DMS79 treated with DMSO at 0.1 percent for 48 hours (cell line): ENCODE measurements at regions not wholly inside any gene's neighbourhood (a gene's known extent, or its start where the extent isn't known, plus 50 kb on each side); places are given as distances from the start of the nearest gene placed in this dataset.

ENCODE experiments used
- DNase-seq: peaks from one replicate; lab custom pipeline; 2025; lab: John Stamatoyannopoulos, UW

DNA sequence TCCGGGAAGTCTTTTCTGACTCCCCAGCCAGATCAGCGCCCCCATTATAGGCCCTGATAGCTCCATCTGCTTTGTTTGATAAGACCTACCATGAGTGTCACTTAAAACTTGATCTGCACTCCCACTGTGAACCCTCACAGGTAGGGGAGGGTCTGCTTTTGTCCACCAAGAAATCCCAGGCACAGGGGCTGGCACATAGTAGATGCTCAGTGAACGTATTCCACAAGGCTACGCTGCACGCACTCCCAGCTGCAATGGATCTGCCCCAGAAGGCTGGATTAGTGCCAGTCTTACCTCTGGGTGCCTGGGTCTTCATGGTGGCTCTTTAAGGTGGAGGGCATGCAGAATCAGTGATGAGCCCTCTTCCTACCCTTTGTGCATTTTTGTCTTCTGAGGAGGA is 447.1 kb downstream of the PTPRU start:
- no peak for DNase-seq

DNA sequence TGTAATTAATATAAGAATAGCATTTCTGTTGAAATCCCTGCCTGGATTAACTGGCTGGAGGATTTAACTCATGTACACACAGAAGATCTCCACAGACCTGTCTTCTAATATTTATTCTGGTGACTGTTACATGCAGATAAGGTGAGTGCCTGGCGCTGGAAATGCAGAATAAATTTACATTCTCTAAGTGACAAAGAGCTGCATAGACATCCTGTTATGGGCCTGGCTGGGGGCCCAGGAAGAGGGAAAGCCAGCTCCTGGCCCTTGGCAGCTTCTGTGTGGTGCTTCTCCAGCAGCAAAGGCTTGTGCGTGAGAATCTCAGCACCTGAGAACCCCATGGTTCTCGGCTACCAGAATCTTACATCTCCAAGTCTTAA is 446.6 kb downstream of the PTPRU start:
- peak; percentile 69 for DNase-seq

DNA sequence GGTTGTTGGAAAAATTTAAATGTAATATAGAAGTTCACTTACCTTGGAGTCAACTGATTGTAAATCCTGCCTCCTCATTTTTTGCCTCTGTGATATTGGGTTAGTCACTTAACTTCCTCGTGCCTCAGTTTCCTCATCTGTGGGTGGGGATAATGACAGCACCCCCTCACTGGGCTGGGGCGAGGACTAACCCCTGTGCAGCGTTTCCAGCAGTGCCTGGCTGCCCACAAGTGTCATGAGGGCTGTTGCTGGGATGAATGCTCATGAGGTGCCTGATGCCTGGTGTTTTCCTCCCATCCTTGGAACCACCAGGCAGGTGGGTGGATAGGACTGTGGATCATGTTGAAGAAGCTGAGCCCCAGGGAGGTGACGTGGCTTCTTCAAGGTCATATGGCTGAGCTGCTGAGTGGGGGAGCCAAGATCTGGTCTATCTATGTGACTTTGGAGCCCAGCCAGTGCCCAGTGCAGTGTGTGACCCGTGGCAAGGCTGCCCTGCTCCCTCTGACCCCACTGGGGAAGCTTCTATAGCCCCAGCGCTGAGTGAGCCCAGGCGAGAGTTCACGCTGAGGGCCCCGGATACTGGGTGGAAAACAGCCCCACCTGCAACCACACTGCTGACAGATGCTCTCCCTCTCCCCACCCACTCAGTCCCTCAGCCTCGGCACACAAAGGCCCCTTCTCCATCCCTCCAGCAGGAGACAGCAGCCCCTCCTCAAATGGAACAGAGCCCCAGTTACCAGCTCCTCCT is 446.0 kb downstream of the PTPRU start:
- no peak for DNase-seq

DNA sequence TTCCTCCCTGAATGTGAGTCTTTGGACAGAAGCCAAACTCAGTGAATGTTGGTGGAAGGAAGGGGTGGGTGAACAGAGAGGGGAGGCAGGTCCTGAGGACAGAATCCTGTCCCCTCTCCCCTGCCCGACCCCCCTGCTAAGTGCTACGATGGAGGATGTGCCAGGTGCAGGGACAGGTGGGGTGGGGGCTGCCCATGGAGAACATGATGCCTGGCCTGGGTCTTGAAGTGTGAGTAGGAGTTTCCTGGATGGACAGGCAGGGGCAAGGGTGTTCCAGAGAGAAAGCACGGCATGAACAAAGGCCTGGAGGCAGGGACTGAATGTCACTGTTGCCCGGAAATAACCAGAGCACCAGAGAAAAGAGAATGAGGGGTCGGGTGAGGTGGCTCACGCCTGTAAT is 445.1 kb downstream of the PTPRU start:
- DNase-seq, result peak; percentile 10

DNA sequence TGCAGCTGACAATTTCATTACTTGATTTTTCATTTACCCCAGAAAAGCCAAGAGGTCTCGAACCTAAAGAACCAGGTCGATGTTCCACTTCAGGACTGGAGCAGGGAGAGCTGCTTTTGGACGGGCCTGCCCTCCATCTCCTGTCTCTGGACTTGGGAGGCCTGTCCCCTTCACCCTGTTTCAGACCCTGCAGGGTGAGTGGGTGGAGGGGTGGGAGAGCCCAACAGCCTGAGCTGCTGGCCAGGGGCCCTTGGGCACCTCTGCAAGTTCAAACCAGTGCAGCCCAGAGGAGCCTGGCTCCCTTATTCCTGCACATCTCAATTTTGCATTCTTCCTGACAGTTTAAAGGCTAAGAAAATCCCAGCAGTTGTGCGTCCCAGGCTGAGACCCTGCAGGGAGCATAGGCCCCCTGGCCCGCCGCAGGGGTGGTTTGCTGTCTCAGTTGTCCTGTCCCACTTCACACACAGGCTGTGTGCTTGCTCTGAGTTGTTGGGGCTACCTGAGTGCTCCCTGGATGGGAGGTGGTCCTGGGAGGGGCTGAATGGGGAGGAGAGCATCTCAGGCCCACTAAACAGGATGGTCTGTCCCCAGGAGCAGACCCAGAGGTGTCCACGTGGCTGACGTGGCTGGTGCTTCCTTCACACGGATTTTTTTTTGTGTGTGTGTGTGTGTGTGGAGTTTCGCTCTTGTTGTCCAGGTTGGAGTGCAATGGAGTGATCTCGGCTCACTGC is 443.7 kb downstream of the PTPRU start:
- DNase-seq, result no peak

DNA sequence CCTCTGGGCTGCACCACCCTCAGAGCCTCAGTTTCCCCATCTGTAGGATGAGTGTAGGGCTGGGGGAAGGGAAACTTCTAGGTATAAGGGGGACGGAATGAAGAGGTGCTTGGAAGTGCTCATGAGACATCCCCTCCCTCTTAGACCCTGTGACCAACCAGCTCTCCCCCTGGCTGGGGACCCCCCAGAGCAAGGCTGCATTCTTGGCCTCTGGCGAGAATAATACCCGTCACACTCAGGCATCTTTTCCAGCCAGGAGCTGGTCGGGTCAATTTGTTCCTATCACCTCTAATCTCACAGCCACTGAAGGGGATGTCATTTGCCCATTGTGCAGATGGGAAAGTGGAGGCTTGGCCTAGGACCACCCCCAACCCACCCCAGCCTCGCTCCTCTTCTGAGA is 443.0 kb downstream of the PTPRU start:
- DNase-seq, result no peak

DNA sequence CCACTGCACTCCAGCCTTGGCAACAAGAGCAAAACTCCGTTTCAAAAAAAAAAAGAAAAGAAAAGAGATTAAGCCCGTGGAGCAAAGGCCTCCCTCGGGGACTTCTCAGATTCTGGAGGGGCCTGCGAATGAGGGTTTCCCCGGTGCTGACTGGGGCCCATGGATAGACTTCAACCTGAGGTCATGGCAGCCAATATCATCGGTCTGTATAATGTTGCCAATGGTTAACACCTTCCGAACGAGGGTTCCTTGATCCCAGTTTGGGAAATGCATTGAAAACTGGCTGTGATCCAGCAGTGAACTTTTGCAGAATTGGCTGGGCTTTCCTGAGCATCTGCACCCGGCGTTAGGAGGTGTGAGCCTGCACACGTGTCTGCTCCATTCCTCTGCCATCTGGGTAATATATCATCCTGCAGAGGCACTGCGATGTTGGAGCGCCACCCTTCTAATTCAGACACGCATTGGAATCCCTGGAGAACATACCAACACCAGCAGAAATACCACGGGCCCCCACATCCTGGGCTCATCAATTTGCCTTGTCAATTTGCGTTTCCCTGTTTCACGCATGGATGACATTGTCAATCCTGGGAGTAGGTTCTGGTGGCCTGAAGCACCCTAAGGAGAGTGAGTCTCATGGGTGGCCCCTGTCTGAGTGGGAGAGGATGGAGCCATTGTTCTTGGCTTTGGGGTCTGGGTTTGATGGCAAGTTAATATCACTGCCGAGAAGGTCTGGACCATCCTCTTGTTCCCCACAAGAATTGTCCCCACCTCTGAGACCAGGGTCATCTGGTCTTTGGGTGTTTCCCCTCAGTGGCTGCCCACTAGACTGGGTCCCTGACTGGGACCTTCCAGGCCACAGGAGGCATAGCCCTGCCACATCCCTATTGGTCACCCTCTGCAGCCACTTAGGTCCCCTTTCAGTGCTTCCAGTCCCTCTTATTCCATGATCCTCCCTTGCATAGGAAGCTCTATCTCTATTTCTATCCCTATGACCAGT is 441.0 kb downstream of the PTPRU start:
- no peak for DNase-seq

DNA sequence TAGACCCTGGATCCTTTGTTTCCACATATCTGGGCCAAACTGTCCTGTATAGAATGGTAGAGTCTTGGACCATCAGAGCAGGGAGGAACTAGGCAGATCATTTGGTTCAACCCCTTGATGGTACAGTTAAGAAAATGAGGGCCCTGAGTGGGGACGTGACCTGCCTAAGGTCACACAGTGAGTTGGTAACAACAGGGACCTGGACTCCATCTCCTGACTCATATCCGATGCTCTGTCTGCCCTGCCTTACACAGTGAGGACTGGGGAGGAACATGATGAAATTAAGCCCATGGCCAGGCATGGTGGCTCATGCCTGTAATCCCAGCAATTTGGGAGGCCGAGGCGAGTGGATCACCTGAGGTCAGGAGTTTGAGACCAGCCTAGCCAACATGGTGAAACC is 440.2 kb downstream of the PTPRU start:
- DNase-seq, result no peak

DNA sequence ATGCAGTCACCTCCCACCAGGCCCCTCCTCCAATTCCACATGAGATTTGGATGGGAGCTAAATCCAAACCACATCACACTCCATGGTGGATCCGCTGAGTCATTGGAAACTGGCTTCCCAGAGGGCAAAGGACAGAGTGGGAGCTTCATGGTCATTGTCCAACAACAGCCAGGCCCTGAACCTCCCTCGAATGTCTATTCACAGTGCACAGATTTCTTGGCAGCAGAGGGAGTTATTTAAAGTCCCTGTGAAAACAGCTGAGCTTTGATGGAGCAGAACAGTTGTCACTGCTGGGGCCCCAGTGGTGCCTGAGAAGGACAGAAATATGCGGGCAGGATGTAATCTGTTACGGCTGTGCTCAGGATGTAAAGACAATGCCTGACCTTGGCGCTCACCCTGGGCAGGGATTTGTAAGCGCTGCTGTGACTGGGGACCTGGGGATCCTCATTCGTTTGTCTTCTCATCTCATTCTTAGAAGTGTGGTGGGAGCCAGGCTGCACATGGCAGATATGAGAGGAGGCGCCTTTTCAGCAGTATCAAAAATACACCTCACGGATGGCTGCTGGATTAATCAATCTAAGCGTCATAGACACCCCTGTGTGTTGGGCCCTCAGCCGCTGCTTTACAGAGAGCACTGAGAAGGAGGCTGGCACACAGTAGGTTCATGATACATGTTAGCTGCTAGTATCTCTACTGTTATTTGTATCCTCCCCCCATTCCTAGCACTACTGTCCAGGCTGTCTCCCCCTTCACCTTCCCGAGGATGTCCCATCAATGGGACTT is 439.4 kb downstream of the PTPRU start:
- DNase-seq, result no peak

DNA sequence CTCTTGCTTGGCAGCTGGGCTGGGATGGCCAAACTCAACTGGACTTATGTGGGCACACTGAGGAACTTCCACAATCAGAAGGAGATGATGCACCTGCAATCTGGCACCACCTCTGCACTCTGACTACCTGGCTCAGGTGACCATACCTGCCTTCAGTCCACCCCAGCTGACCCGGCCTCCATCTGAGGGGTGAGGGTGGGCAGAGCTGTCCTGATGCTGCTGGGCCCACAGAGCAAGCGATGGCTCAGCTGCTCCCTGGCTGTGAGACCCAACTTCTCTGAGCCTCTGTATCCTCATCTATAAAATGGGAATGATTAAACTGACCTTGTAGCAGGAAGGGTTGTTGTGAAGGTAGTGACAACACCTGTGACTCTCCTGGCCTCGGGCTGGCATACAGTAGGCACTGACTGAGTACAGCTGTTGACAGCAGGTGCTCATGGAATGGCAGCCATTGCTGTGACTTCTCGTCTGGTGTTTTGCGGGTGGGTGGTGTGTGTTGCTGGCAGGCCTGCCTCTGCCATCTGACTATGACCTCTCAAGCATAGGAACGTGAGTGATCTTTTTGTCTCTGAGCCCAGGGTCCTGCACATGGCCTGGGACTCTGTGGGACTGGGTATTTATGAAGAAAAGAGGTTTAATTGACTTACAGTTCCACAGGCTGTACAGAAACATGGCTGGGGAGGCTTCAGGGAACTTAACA is 438.5 kb downstream of the PTPRU start:
- DNase-seq, result no peak

DNA sequence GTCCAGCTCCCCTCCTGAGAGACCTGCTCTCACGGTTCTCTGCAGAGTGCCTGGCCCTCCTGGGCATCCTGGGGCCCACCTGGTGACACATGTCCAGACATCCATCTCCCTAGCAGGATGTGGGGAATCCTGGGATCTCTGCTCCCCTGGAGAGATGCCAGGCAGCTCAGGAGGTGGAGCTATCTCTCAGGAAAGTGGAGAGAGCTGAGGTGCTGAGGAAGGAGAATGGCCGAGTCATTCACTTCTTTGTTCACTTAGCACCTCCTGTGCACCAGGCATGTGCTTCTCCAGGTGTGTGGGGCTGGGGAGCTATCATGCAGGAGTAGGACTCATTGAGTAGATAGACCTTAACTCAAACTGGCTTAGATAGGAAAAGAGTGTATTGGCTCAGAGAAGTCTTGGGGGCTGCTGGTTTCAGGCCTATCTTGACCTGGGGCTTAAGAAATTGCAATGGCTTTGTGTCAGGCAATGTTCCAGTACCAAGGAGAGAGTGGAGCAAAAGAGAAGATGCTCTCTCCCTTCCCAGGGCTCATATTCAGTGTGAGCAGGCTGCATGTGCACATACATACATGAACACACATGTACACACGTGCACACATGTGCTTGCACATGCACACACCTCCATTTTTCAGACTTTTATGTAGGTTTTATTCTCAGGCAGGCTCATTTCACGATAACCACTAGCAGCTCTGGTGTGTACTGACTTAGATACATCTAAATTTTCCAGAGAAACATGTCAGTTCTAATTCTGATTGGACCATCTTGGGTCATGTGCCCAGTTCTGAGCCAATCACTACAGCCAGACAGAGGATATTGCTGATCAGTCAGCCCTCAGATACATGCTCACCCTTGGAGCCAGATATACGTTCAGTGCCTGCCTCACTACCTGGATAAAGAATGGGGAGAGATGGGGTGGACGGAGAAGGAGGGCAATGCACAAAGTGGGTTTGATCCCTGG is 437.6 kb downstream of the PTPRU start:
- no peak for DNase-seq

DNA sequence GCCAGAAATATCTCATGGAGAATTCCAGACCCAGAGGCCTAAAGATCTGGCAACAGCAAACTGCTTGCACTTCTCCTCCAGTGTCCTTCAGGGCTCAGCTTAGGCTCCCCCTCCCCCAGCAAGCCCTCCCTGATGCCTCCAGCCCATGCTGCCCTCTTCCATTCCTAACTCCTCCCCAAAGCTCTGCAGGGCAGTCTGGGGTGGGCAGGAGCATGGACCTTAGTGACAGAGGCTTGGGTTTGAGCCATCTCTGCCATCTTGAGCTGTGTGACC is 436.8 kb downstream of the PTPRU start:
- DNase-seq, result no peak

DNA sequence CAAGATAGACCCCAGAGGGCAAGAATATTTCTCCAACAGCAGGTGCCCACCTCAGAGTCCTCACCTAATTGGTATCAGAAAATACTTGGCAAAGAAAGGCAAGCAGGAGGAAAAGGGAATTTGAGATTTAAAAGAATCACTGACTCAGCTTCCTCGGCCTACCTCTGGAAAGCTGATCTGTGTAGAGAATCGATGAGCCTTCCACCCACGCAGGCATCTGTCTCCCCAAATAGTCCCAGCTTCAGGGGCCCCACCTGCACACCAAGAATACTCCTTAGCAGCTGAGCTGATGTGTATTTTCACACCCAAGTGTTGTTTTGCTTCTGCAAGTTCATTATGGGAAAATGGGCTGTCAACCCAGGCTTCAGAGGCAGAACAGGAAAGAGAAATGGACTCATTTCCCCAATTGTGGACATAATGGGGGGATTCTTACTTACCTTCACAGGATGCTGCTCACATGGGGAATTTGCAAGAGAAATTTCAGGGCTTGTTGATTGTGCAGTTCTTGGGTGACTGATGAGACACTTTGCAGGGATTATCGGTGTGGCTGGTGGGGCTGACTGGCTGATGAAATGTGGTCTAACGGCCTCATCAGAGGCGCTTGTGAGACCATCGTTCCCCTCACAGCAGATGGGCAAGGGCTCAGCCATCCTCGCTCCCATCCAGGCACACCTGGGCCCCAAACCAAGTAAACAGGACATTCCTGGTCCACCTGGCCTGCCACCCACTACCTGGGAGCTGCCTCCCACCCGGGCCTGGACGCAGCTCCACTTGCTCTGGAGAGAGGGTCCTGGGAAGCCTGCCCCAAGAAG is 436.3 kb downstream of the PTPRU start:
- DNase-seq, result no peak

DNA sequence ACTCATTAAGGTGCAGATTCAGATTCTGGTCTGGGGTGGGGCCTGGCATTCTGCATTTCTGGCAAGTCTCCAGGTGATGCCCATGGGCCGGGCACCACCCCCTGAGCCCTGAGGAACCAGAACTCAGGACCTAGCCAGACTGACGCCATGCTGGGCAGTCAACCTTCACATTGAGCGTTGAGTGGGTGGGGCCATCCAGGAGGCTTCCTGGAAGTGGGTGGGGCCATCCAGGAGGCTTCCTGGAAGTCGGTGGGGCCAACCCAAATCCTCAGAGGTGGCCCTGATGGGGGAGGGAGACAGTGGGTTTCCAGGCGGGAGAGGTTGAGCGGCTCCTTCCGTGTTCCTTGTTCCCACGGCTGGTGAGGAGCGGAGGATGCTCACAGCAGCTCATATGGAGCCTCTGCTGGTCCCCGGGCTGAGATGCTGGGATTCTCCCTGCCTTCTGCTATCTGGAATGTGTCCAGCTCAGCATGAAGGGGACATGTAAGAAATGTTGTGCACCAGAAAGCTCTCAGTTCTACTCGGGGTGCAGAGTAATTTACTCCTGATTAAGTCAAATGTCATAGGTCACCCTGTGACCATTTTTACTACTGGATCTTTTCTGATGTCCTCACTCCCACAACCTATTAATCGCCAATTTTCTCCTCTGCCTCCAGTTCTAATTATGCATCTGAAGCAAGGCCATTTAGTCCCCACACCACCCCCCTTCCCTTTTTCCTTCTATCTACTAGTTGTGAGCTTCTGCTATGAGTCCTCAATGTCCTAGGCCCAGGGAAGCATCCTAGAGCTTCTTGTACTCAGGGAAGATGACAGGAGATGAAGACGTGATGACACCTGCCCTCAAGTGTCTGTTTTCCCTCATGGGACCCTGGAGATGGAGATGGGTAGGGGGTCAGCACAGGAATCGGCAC is 435.4 kb downstream of the PTPRU start:
- no peak for DNase-seq

DNA sequence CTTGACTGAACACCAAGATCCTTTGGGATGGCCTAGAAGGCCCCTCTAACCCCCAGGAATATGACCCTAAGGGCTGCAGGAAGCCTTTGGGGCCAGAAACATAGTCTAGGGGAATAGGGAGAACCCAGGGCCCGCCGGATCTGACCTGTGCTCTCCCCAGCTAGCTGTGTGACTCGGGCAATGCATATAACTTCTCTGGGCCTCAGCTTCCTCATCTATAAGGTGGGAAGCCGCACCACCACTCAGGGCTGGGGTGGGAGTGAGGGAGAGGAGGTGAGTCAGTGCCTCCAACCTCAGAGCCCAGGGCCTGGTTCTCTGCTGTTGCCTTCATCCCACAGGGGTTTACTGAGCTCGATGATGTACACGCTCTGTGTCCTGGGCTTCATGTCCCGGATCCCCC is 434.4 kb downstream of the PTPRU start:
- no peak for DNase-seq

DNA sequence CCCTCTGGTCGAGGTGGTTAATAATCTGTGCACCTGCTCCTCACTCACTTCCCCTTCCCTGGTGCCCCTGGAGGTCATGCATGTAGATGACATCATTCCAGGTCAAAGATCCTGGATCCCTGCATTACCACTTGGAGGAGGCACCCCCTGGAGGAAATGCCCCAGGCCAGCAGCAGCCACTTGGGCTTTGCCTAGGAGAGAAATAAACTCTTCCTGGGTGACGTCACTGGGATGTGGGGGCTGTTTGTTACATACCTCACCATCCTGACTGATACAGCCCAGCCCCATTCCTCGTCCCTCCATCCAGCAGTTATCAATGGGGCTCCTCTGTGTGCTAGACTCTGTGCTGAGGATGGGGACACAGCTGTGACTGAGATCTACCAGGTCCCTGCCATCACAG is 433.6 kb downstream of the PTPRU start:
- DNase-seq, result no peak

DNA sequence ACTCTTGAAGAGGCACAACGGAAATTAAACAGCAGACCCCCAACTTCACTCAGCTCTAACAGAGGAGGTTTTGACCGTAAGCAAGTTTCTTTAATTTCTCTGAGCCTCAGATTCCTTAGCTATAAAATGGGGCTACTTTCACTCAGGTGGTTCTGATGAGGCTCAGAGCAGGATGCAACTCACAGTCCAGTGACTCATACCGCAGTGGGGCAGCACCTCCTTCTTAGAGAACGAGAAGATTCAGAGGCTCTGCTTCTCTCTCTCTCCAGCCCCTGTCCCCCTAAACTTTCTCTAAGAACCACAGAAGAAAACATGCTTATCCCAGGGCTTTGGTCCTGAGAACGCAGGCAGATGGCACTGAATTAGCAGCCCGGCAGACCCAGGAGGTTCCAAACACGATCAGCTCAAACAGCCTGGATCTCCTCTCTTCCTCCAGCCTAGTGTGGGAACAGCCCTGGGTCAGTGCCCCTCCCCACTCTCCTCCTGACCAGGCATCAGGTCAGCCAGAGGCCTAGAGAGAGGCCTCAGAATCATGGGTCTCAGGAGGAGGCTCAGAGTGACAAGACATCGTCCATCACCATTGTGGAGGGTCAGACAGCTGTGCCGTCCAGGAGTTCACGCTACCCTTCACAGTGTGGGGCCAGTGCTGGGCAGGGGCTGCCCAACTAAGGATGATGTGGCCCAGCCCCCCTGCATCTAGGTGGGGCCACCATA is 433.0 kb downstream of the PTPRU start:
- DNase-seq, result no peak
